C1 segment of cervical spinal cord (tissue), 14 donors: ENCODE measurements at regions not wholly inside any gene's neighbourhood (a gene's known extent, or its start where the extent isn't known, plus 50 kb on each side); places are given as distances from the start of the nearest gene placed in this dataset.
"Not testable (repeated sequence)": the region's sequence is repeated elsewhere in the genome, so short reads cannot be mapped to it uniquely, and the experiment has no call there.

Source experiments
- DNase-seq, 14 donors: peaks; one replicate each; lab custom pipeline; 2025; lab: John Stamatoyannopoulos, UW

- no peak for DNase-seq
These were observed 869.0 kb downstream of the TRIB2 start for GRCh38 chr2:13585732-13586131.

GRCh38 chr2:13596233-13596632, 879.5 kb downstream of the TRIB2 start:
- no peak for DNase-seq

- no peak for DNase-seq
These were observed 880.4 kb downstream of the TRIB2 start for GRCh38 chr2:13597176-13597575.

DNA sequence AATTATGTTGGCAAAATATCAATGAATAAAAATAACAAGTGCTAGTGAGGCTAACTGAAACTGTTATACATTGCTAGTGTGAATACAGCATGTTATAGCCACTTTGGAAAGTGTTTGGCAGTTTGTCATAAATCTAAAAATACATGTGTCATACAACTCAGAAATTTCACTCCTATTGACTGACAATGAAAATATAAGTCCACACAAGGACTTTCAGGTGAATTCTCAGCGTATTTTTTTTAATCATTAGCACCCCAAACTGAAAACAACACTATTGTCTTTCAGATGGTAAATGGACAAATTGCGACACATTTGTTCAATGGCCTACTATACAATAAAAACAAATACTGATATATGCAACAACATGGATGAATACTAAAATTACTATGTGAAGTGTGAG, 884.8 kb downstream of the TRIB2 start:
- no peak for DNase-seq

DNA sequence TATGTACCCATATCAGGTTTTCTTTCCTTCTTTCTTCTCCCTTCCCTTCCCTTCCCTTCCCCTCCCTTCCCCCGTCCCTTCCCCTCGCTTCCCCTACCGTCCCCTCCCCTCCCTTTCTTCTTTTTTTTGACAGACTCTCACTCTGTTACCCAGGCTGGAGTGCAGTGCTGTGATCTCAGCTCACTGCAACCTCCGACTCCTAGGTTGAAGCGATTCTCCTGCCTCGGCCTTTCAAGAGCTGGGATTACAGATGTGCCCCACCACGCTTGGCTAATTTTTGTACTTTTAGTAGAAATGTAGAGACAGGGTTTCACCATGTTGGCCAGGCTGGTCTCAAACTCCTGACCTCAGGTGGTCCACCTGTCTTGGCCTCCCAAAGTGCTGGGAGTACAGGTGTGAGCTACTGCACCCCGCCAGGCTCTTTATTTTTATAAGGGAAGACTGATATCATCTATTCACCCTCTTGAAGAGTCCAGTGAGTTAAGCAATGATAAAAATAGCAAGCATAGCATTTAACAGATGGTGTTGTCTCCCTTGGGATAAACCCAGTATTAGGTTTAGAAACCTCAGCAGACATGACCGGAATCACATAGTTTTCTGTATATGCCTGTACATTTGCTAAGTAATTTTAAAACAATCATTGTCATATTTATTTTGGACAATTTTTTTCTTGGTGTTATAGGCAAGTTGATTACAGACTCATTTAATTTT, 888.4 kb downstream of the TRIB2 start:
- DNase-seq, result no peak

- no peak for DNase-seq
These were observed 890.4 kb downstream of the TRIB2 start for GRCh38 chr2:13607139-13607538.

DNA sequence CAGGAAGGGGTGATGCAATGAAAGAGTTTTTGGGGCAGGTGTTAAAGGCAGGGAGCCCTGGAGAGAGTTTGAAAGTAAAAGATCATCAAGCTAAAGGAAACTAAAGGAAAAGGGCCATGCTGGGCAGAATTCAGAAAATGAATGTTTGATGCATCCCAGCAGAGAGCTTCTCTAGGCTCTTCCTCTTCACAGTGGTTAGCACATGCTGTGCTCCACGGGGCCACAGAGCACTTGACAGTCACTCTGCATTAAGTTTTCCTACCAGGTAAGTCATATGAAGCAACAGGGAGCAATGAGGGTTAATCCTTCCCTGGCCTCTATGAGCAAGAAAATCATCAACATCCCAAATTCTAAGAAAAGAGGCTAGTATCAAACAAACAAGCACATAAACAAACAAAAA, 895.2 kb downstream of the TRIB2 start:
- no peak for DNase-seq

GRCh38 chr2:13616059-13616458, 899.3 kb downstream of the TRIB2 start:
- no peak for DNase-seq

DNA sequence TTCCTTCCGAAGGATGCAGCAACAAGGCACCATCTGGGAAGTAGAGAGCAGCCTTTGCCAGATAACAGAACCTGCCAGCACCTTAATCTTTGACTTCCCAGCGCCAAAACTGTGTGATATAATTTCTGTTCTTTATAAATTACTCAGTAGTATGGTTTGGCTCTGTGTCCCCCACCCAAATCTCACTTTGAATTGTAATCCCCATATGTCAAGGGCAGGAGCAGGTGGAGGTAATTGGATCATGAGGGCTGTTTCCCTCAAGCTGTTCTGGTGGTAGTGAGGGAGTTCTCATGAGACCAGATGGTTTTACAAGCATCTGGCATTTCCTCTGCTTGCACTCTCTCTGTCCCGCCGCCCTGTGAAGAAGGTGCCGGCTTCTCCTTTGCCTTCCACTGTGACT, 899.9 kb downstream of the TRIB2 start:
- DNase-seq, result no peak

DNA sequence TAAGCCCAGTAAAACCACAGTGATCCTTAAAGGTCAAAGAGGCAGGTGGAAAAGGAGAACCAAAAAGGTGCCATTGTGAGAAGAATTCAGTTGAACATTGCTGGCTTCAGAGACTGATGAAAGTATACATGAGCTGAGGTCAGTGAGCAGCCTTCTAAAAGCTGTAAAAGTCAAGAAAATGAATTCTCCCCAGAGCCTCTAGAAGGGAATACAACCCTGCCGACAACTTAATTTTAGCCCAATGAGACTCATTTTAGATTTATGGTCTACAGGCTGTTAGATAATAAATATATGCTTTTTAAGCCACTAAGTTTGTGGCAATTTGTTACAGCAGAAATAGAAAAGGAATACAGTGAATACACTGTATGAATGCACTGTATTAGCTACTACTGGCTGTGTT, 911.4 kb downstream of the TRIB2 start:
- DNase-seq, result no peak

- DNase-seq, result no peak
These were observed 921.4 kb downstream of the TRIB2 start for GRCh38 chr2:13638181-13638580.

GRCh38 chr2:13649918-13650317, 933.2 kb downstream of the TRIB2 start:
- no peak for DNase-seq

DNA sequence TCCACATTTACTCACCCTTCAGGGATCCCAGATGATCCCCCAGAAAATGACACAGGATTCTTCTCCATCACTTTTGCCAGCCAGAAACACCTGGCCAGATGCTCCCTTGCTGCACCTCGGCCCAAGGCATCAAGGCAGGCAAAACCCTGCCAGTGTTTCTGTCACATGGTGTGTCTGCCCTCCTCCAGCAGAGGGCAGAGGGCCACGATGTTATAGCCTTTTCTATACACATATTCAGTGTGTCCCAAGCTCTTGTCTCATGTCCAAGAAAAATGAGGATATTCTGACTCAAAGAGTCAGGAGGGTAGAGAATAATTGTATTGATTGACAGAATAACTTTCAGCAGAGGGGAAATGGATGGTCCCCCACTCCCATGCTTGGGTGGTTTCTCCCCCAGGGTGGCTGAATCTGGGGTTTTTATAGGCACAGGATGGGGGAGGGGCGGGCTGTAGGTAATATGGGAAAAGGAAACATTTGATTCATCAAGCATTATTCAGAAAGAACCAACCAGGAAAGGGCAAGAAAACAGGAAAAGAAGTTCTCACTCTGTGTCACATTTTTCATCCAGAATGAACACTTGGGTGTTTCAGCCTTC, 933.9 kb downstream of the TRIB2 start:
- DNase-seq, result no peak

- no peak for DNase-seq
These were observed 935.0 kb downstream of the TRIB2 start for GRCh38 chr2:13651684-13652131.

GRCh38 chr2:13652531-13653313, 936.0 kb downstream of the TRIB2 start:
- no peak for DNase-seq

GRCh38 chr2:13654416-13654815, 937.7 kb downstream of the TRIB2 start:
- no peak for DNase-seq

GRCh38 chr2:13660231-13660630, 943.5 kb downstream of the TRIB2 start:
- DNase-seq, result no peak

- DNase-seq, result no peak
These were observed 945.3 kb downstream of the TRIB2 start for GRCh38 chr2:13662055-13662454.

DNA sequence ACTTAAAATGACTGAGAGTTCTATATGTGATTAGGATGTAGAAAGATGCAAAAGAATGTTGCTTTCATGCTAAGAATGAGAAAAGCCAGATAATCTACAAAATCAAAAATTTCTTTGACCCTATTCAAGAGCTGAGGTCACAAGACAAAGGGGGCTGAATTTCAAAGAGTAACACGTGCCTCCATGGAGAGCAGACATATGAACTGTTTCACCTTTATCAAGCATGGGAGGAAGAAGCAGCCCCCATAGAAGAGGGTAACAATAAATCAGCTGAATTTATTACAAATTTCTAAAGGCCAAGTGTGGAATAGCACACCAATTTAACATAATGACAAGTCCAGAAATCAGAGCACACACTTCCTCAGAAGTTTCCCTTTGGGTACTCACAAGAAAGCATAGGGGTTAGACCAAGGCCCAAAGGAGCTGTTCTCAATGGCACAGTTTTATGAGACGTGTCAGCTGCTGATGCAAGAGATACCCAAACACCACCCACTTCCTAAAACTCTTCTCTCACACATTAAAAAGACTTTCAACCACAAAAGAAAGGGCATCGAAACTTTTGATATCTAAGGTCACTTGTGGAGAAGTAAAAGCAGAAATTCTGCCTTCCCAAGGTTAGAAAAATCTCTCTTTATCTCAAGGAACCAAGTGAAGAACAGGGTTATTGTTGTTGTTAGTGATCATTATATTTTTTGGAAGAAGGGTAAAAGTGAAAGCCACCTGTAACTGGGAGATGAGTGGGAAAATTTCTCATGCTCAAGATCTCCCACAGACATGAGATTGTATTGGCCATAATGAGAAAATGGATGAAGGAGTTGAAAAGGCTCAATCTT, 950.1 kb downstream of the TRIB2 start:
- no peak for DNase-seq

- no peak for DNase-seq
These were observed 950.6 kb downstream of the TRIB2 start for GRCh38 chr2:13667415-13667757.

DNA sequence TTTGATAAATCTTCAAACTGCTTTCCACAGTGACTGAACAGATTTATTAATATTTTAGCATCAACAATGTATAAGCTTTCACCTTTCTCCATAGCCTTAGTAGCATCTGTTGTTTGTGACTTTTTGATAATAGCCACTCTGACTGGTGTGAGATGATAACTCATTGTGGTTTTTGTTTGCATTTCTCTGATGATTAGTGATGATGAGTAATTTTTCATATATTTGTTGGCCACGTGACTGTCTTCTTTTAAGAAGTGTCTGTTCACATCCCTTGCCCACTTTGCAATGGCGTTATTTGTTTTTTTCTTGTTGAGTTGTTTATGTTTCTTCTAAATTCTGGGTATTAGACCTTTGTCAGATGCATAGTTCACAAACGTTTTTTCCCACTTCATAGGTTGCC, 952.9 kb downstream of the TRIB2 start:
- no peak for DNase-seq

DNA sequence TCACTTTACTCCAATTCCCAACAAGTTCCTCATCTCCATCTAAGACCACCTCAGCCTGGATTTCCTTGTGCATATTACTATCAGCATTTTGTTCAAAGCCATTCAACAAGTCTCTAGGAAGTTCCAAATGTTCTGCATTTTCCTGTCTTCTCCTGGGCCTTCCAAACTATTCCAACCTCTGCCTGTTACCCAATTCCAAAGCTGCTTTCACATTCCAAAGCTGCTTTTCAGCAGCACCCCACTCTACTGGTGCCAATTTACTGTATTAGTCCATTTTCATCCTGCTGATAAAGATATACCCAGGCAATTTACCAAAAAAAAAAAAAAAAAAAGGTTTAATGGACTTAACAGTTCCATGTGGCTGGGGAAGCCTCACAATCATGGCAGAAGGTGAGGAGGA, 957.1 kb downstream of the TRIB2 start:
- not testable (repeated sequence) for DNase-seq
